HG02840 (cell line): ENCODE measurements at regions not wholly inside any gene's neighbourhood (a gene's known extent, or its start where the extent isn't known, plus 50 kb on each side); places are given as distances from the start of the nearest gene placed in this dataset.
"Not testable (repeated sequence)": the region's sequence is repeated elsewhere in the genome, so short reads cannot be mapped to it uniquely, and the experiment has no call there.

ENCODE experiments used
- ATAC-seq: cut with Tn5 transposase; IDR thresholded peaks from one replicate; pipeline ENCODE4 v1.9.1; 2021; ENCODE audit warnings: mild to moderate bottlenecking, moderate library complexity, moderate number of reproducible peaks; ENCODE audit not compliant: unreplicated experiment, low FRiP score

- ATAC-seq, result not testable (repeated sequence)
Observed at GRCh38 chr21:7743940-7744339, 2777.4 kb upstream of the TPTE start.

- peak; percentile 96 for ATAC-seq
Observed at GRCh38 chr21:7744406-7745099, 2776.8 kb upstream of the TPTE start.

DNA sequence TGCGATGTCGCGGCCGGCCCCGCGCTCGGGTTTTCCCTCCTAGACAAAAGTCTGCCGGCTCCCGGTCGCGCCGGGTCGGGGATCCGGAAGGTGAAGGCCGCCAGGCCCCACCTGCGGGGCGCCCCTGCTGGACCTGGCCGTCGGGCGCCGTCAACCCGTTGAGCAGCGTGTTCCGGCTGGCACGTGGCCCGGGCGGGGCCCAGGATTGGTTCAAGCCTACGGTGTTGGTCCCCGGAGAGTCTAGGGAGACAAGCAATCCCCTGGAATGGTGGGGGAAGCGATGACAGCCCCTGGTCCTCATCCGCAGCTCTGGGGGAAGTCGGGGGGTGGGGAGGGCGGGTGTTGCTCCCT is 2776.3 kb upstream of the TPTE start:
- peak; percentile 60 for ATAC-seq

DNA sequence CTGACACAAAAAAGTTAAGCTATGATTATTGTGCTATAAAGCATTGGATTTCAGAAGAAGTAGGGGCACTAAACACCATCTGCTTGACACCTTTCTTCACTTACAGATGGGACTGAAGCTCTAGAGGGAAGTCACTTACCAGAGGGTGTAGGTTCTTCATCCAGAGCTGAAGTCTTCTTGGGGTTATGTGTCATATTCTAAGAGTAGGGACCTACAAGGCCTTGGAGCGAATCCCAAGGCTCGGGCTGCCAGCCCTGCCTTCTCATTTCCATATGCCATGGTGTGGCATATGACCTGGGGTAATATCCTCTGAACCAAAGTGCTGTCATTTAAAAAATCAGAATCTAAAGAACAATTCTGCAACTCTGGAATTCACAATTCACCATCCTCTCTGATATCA is 2773.4 kb upstream of the TPTE start:
- ATAC-seq, result not testable (repeated sequence)

GRCh38 chr21:7752611-7753010 is 2768.8 kb upstream of the TPTE start:
- not testable (repeated sequence) for ATAC-seq

DNA sequence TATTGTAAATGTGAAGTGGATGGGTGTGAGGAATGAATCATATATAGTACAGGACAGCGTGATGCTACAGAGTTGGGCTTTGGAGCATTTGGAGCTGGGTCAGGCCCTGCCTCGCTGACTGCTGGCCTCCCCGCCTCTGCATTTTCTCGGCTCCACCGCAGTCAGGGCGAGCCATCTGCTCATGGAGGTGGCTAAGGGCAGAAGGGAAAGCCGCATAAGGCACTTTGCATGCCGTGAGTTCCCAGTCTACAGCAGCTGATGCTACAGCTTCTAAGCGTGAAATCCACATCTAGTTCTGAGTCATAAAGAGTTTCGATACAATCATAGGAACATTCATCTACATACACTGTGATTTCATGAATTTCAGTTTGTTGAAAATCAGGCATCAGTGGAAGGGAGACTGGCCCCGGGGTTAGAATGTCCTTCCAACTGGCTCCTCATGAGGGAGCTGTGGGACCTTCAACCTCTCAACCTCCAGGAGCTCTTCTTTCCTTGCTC is 2768.0 kb upstream of the TPTE start:
- ATAC-seq, result peak; percentile 96

GRCh38 chr21:7769985-7770384 is 2751.4 kb upstream of the TPTE start:
- ATAC-seq, result not testable (repeated sequence)

- ATAC-seq, result not testable (repeated sequence)
Observed at GRCh38 chr21:7774219-7774618, 2747.2 kb upstream of the TPTE start.

GRCh38 chr21:7775327-7775984 is 2745.9 kb upstream of the TPTE start:
- ATAC-seq, result not testable (repeated sequence)

DNA sequence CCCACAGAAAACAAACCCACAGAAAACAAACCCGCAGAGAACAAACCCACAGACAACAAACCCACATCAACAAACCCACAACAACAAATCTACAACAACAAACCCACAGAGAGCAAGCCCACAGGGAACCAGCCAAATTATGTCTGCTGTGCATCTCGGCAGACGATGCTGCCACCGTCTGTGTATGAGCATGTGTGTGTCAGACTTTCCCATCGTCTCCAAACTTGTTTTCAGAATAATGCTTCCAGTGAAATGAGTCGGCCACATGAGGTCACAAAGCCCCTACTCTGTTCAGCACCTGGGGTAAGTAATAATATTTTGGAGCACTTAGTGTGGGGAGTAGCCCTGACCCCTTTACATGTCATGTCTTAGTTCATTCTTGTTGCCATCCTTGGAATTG is 2745.3 kb upstream of the TPTE start:
- ATAC-seq, result not testable (repeated sequence)

- not testable (repeated sequence) for ATAC-seq
Observed at GRCh38 chr21:7776622-7777021, 2744.8 kb upstream of the TPTE start.

DNA sequence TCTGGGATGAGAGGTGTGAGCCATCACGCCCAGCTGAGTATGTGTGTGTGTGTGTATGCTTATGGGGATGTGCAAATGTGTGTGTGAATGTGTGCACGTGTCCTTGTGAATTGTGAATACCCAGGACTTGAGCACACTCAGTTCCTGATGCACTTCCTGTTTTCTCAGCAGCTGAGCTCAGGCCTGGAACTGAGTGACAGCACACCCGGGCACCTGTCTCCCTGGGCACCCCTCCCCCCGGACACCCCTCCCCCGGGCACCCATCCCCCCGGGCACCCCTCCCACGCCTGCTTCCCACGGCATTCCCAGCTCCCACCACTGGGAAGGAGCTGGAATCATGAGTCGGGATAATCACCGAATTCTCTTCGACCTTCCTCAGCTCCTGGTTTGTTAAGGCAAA is 2744.1 kb upstream of the TPTE start:
- ATAC-seq, result not testable (repeated sequence)

- not testable (repeated sequence) for ATAC-seq
Observed at GRCh38 chr21:7787427-7788078, 2733.8 kb upstream of the TPTE start.

GRCh38 chr21:7793797-7794196 is 2727.6 kb upstream of the TPTE start:
- ATAC-seq, result not testable (repeated sequence)

DNA sequence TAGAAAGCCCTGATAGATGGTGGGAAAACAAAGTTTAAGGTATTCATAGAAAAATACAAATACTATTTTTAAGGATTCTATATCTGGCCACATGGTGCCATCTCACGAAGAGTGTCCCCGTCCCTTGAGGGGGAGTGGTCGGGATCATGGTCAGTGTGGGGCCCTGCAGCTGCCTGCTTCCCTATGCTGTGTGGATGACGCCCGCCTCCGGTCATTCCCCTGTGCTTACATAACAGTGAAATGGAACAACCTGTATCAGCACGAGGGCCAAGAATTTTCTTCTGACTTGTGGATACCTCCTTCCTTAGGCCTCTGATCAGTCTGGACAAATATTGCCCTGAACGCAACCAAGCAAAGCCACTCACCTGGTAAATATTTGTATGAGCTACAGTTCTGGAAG is 2724.1 kb upstream of the TPTE start:
- ATAC-seq, result not testable (repeated sequence)

- ATAC-seq, result not testable (repeated sequence)
Observed at GRCh38 chr21:7798446-7798845, 2722.9 kb upstream of the TPTE start.

DNA sequence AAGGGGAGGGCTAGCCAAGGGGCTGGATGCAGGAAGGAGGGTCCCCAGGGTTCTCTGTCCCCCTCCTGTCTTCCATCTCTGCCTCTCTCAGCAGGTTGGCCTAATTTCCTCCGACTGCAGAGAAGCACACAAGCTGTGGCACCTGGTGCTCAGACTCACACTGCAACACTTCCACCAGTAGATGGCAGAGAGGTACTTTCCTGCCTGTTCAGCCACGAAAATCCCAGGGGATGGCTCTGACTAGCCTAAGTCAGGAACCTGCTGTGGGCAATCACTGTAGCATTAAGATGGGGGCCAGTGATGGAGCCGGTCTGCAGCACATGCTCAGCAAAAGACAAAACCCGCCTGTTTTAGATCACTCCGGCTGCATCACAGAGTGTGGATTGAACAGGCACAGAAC is 2721.7 kb upstream of the TPTE start:
- ATAC-seq, result not testable (repeated sequence)

GRCh38 chr21:7813475-7813874 is 2707.9 kb upstream of the TPTE start:
- ATAC-seq, result not testable (repeated sequence)

- ATAC-seq, result not testable (repeated sequence)
Observed at GRCh38 chr21:7817013-7817412, 2704.4 kb upstream of the TPTE start.

GRCh38 chr21:7819301-7819700 is 2702.1 kb upstream of the TPTE start:
- ATAC-seq, result not testable (repeated sequence)

DNA sequence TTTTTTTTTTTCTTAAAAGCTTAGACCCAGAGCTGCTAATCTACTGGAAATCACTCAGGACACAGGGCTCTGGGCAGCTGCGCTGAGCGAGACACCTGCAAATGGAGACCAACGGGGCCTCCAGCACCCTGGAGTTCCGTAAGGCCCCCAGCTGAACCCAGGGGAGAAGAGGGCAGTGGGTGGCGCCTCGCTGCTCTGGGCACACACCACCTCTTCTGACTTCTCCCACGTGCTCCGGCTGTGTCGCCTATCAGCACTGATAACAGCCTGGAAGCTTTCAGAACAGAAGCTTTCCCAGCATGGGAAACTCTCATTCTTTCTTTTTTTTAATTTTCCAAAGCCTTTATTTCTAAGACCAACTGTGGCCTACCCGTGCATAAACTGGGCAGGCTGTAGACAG is 2695.8 kb upstream of the TPTE start:
- not testable (repeated sequence) for ATAC-seq
